ENCODE measurements at regions not wholly inside any gene's neighbourhood (a gene's known extent, or its start where the extent isn't known, plus 50 kb on each side); places are given as distances from the start of the nearest gene placed in this dataset.

DNA sequence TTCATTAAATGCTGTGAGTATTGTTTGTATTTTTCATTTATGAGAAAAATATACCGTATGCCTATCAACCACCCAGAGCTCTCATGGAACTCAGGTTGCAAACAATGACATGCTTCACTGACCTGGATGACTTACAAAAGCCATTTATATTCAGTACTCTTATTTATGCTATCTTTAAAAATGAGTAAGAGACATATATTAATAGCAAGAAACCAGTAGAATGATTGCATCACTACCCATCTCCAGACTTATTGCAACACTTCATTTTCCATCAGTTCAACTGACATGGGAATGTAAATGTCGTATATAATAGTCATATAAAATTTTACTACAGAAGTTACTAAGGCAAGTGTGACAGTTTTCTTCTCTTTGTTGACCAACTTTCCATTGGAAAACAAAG, 69.1 kb downstream of the OTP start:
- no peak for FAIRE-seq

DNA sequence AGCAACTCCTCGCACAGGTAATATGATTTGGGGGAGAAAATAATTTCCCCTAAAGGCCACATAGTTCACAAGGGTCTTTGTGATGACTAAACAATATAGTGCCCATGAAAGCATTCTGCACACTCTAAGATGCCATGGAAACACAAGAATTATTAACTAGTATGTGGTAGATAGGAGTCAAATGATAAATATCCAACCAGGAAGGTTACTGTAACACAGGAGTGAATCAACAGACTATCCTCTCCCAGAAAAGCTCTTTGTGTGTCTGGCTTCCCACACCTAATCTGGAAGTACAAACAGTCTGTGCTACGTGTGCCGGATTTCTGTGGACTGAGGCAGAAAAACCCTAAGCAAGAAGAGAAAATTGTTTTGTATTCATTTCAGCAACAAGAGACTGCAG, 70.0 kb downstream of the OTP start:
- FAIRE-seq: no peak

- no peak for FAIRE-seq
Observed at GRCh38 chr5:77568082-77568481, 70.4 kb downstream of the OTP start.

DNA sequence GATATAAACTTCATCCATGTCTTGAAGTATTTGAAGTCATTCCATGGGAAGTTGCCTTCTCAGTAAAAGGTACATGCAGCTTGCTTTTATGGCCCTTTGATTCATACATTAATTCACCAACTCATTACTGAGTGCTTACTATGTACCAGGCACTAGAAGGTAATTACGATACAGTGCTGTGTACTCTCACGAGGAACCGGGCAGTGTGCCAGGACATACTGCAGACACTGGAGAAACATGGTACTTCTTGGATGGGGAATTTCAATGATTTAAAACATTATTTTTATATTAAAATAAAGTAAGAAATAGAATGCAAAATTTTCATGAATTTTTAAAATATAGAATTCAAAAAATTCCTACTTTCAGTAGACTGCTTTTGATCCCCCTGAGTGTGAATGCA, 71.4 kb upstream of the WDR41 start:
- FAIRE-seq: no peak

DNA sequence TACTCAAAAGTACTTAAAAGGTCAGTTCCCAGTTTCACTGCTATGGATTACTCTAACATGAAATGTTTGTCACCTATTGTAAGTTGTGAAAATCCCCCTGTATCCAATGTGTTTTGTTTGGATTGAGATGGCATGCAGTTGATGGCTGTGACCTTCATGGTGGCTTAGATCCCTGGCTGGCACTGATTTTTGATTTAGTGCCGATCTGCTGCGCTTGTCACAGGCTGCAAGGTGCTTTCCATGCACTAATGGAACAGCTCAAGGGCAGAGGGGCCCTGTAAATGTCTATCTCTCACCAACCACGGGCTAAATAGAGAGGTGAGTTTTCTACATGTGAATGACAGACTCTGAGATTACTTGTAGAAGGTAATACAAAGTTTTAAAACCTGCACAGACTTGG, 69.8 kb upstream of the WDR41 start:
- no peak for FAIRE-seq

DNA sequence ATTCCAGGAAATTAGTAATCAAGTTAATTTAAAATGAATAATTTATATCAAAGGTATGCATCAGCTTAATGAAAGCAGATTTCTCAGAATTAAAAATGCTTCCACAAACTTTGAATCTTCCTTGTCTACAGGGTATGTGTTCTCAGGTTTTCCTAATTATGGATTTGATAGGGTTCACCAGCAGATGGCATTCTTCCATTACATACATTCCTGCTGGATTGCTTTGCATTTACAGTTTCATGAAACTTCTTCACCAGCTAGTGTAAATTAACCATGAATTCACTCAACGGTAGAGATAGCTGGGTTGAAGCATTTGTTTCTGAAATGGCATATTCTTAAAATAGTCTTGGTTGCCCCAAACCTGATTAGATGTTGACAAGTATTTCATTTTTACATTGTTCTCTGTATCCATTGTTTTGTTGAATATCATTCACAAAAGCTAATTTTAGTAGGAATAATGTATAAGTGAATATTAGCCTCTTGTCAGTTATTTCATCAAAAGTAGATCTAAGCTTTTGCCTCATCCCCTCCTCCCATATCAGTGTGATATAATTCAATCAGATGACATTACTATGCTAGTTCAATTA, 68.7 kb upstream of the WDR41 start:
- FAIRE-seq: peak; percentile 41

DNA sequence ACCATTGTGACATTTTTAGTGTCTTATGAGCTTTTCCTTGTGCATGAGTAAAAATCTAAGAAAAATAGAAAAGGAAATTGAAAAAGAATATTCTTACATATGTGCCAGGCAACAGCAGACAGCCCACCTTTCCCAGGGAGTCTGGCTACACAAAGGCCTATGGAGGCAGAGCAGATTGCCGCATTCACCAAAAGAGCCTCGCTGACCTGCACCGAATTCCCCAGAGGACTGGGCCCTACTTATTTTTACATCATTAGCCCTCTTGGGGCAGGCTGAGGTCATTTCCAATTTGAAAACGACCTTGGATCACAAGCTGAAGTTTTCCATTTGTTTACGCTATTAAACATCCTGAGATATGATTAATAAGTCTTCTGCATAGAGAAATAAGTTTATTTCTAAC, 66.2 kb upstream of the WDR41 start:
- FAIRE-seq: no peak

- FAIRE-seq: no peak
Observed at GRCh38 chr5:77550406-77550805, 58.3 kb upstream of the WDR41 start.

DNA sequence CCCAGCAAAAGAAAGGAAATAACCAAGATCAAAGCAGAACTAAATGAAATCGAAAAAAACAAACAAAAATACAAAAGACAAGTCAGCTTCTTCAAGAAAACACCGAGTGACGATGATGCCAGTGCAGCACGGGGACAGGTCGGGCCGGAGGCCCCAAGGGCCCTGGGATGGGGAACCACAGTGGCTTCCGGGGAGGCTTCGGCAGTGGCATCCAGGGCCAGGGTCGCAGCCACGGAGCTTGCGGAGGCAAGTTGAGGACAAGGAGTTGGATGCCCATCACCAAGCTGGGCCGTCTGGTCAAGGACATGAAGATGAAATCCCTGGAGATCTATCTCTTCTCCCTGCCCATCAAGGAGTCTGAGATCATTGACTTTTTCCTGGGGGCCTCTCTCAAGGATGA, 53.2 kb upstream of the WDR41 start:
- no peak for FAIRE-seq
